AG10803 (cell line): ENCODE measurements at regions not wholly inside any gene's neighbourhood (a gene's known extent, or its start where the extent isn't known, plus 50 kb on each side); places are given as distances from the start of the nearest gene placed in this dataset.

ENCODE experiments used
- DNase-seq: peaks from one replicate; pipeline ENCODE4 v3.0.0; 2010; ENCODE audit warnings: low read depth
- H3K4me3 ChIP-seq: 2 replicates; pipeline ENCODE4 v1.5.1; 2011; ENCODE audit warnings: mild to moderate bottlenecking, low read length, control low read depth
- CTCF ChIP-seq: conservative IDR thresholded peaks from 2 replicates; pipeline ENCODE4 v1.5.1; 2011; ENCODE audit warnings: mild to moderate bottlenecking, low read length, control low read depth, inconsistent platforms

GRCh38 chr11:134557571-134558257 lies 145.7 kb upstream of the B3GAT1 start:
- TF ChIP-seq CTCF: no peak
- DNase-seq: no peak
- H3K4me3 ChIP-seq: no peak overlapping the region

- DNase-seq: no peak
- no peak overlapping the region for H3K4me3 ChIP-seq
- TF ChIP-seq CTCF: no peak
Observed at GRCh38 chr11:134556186-134556585, 144.1 kb upstream of the B3GAT1 start.

GRCh38 chr11:134555510-134555909 lies 143.5 kb upstream of the B3GAT1 start:
- no peak overlapping the region for H3K4me3 ChIP-seq
- TF ChIP-seq CTCF: no peak
- DNase-seq: no peak

GRCh38 chr11:134554861-134555260 lies 142.8 kb upstream of the B3GAT1 start:
- no peak overlapping the region for H3K4me3 ChIP-seq
- no peak for DNase-seq
- no peak for TF ChIP-seq CTCF

GRCh38 chr11:134554106-134554505 lies 142.1 kb upstream of the B3GAT1 start:
- TF ChIP-seq CTCF: no peak
- H3K4me3 ChIP-seq: no peak overlapping the region
- no peak for DNase-seq

GRCh38 chr11:134552749-134553148 lies 140.7 kb upstream of the B3GAT1 start:
- no peak overlapping the region for H3K4me3 ChIP-seq
- TF ChIP-seq CTCF: no peak
- no peak for DNase-seq

- no peak for TF ChIP-seq CTCF
- H3K4me3 ChIP-seq: no peak overlapping the region
- DNase-seq: no peak
Observed at GRCh38 chr11:134545521-134545920, 133.5 kb upstream of the B3GAT1 start.
